Bronchial epithelial cell (primary cell): ENCODE measurements at regions not wholly inside any gene's neighbourhood (a gene's known extent, or its start where the extent isn't known, plus 50 kb on each side); places are given as distances from the start of the nearest gene placed in this dataset.

Experiments
- DNase-seq: peaks from one replicate; pipeline ENCODE4 v3.0.0-alpha.2; 2010; ENCODE audit warnings: low read depth
- FAIRE-seq: peaks from 2 replicates; lab custom pipeline; 2011; peaks lifted over from hg19 to GRCh38; lab: Jason Lieb, UNC
- H3K27me3 ChIP-seq: 2 replicates; pipeline ENCODE4 v1.5.1; 2011; ENCODE audit warnings: low read length; ENCODE audit not compliant: control insufficient read depth, insufficient read depth
- H3K36me3 ChIP-seq: 2 replicates; pipeline ENCODE4 v1.5.1; 2011; ENCODE audit warnings: low read length; ENCODE audit not compliant: control insufficient read depth, insufficient read depth
- H3K4me3 ChIP-seq: 2 replicates; pipeline ENCODE4 v1.5.1; 2011; ENCODE audit warnings: mild to moderate bottlenecking, low read depth, low read length, control low read depth
- CTCF ChIP-seq: IDR thresholded peaks from 2 replicates; pipeline ENCODE4 v1.5.1; 2011; ENCODE audit warnings: mild to moderate bottlenecking, moderate library complexity, low read length, control low read depth, inconsistent platforms; ENCODE audit not compliant: insufficient read depth, severe bottlenecking

DNA sequence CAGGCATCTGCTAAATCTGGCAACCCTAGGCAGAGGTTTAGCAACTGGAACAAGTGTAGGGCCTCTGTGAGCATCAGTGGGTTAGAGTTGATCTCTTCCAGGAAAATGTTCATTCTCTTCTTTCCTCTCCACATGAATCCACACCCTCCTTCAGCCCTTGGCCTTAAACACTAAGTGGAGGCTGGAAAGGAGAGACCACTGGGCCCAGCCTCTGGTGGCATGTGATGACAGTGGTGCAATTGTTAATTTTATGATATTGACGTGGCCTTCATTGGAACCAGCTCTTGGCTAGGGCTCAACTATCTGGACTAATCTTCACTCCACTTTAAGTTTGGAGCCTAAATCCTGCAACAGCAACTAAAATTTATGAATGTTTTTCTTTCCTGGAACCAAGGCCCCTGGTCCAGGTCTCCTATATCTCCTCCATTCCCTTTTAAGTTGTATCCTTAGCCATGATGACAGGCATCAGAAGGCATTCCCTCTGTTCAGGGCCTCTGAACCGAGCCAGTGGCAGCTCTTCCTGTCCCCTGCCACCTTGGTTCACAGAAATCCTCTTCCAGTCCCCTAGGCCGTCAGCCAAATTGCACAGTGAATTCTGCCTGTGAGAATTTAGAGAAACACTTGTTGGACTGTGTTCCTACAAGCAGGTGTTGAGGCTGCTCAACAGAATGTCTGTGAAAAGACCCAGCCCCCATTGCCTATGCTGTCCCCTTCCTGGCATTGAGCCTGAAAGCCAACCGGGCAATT is 132.2 kb downstream of the PSMG1 start:
- FAIRE-seq (peak; percentile 28), DNase-seq (no peak)
- Histone ChIP-seq H3K4me3 (no peak overlapping the region), H3K36me3 (no peaks in the 10 kb centered on the region), H3K27me3 (no peaks in the 10 kb centered on the region)
- no peak for TF ChIP-seq CTCF

- H3K4me3 ChIP-seq: no peak overlapping the region
- FAIRE-seq (no peak), DNase-seq (peak; percentile 86)
- no peaks in the 10 kb centered on the region for H3K27me3 ChIP-seq
- no peaks in the 10 kb centered on the region for H3K36me3 ChIP-seq
- TF ChIP-seq CTCF: no peak
Measured at GRCh38 chr21:39048574-39048973, 134.7 kb downstream of the PSMG1 start.

- TF ChIP-seq CTCF: no peak
Measured at GRCh38 chr21:39048064-39048463, 135.2 kb downstream of the PSMG1 start.

DNA sequence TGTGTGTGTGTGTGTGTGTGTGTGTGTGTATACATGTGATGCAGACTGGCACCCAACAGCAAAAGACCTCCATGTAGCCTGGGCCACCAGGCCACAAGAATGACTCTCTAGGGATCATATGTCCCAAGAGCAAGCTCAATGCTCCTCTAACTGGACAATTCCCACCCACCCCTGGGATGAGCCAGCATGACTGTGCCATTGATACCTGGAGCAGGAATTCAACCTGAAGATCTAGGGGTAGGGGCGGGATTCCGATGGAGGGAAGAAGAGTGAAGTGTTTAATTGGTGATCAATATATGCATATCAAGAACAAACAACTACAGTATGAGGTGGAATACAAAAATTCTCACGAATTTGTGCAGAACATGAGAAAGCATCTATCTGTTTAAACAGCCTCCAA is 136.2 kb downstream of the PSMG1 start:
- no peaks in the 10 kb centered on the region for H3K36me3 ChIP-seq
- no peaks in the 10 kb centered on the region for H3K27me3 ChIP-seq
- DNase-seq: peak; percentile 46
- FAIRE-seq: no peak
- no peak overlapping the region for H3K4me3 ChIP-seq
- no peak for TF ChIP-seq CTCF

More at GRCh38 chr21:39048064-39048463, 135.2 kb downstream of the PSMG1 start:
- FAIRE-seq (peak; percentile 13), DNase-seq (peak; percentile 97)
- no peaks in the 10 kb centered on the region for H3K36me3 ChIP-seq
- no peak overlapping the region for H3K4me3 ChIP-seq
- no peaks in the 10 kb centered on the region for H3K27me3 ChIP-seq

- Histone ChIP-seq H3K4me3 (no peak overlapping the region), H3K27me3 (no peaks in the 10 kb centered on the region), H3K36me3 (no peaks in the 10 kb centered on the region)
- peak; percentile 77 for DNase-seq
- no peak for TF ChIP-seq CTCF
- FAIRE-seq: no peak
Measured at GRCh38 chr21:39046236-39046916, 136.9 kb downstream of the PSMG1 start.

DNA sequence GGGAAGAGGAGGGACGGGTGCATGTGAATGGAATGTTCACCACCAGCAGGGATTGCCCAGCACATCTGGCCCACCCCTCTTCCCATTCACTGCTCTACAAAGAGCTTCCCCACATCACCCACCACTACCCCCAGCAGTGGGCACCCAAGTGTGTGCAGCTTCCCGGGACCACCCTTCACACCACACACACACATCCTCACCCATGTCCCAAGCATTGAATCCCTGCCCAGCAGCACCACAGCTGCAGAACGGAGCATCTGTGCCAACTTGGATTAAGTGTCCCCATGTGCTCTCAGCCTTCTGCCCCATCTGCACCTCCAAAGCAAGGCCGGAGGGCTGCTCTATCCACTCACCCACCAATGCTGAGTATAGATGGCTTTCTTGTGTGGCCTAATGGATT is 141.4 kb downstream of the PSMG1 start:
- TF ChIP-seq CTCF: no peak
- Histone ChIP-seq H3K27me3 (no peaks in the 10 kb centered on the region), H3K36me3 (no peaks in the 10 kb centered on the region), H3K4me3 (no peak overlapping the region)
- DNase-seq (no peak), FAIRE-seq (peak; percentile 47)
